Body of pancreas (tissue), 4 donors: ENCODE measurements at regions not wholly inside any gene's neighbourhood (a gene's known extent, or its start where the extent isn't known, plus 50 kb on each side); places are given as distances from the start of the nearest gene placed in this dataset.

ENCODE experiments used
- POLR2A ChIP-seq, 3 donors: fragments of 450-650 bp; IDR thresholded peaks; one replicate each; pipeline ENCODE4 v1.6.1; 2016; ENCODE audit warnings: antibody characterized with exemption in 3 of 3, mild to moderate bottlenecking in 2 of 3
- TF ChIP-seq, protein P1 (sequence below), 7 experiments: fragments of 450-650 bp in 4 of 7; fragments of 200-600 bp in 3 of 7; sonication (generic) in 3 of 7; IDR thresholded peaks; one replicate each; pipeline ENCODE4 v1.5.1; 2016 to 2019; ENCODE audit warnings: antibody characterized with exemption in 7 of 7

DNA sequence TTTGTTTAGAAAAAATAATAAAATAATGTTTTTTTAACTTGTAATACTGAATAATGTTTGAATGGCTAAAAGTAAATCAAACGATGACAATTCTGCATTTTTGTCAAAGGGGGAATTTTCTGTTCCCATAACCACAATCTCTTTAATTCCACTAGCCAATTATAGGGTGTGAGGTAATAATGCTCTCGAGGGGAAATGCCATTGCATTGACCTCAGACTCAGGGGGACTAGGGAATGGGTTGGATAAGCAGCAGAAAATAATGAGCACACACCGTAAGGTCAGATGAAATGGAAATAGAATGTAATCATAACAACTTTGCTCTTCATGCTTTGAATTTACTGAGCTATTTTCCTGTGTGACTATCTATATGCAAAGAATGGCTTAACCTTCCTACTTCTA is 584.7 kb downstream of the RFPL4B start:
- TF ChIP-seq, protein P1, sequence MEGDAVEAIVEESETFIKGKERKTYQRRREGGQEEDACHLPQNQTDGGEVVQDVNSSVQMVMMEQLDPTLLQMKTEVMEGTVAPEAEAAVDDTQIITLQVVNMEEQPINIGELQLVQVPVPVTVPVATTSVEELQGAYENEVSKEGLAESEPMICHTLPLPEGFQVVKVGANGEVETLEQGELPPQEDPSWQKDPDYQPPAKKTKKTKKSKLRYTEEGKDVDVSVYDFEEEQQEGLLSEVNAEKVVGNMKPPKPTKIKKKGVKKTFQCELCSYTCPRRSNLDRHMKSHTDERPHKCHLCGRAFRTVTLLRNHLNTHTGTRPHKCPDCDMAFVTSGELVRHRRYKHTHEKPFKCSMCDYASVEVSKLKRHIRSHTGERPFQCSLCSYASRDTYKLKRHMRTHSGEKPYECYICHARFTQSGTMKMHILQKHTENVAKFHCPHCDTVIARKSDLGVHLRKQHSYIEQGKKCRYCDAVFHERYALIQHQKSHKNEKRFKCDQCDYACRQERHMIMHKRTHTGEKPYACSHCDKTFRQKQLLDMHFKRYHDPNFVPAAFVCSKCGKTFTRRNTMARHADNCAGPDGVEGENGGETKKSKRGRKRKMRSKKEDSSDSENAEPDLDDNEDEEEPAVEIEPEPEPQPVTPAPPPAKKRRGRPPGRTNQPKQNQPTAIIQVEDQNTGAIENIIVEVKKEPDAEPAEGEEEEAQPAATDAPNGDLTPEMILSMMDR (IDR thresholded peaks at IDR 0.05) = no peak
- TF ChIP-seq POLR2A (IDR thresholded peaks at IDR 0.05) = no peak
